Pancreas (tissue), 10 donors: ENCODE measurements at regions not wholly inside any gene's neighbourhood (a gene's known extent, or its start where the extent isn't known, plus 50 kb on each side); places are given as distances from the start of the nearest gene placed in this dataset.

Experiments
- ATAC-seq, 4 donors: fragments of 200-7000 bp; cut with Tn5 transposase; one replicate each; pipeline versions ENCODE4 v1.8.0 to v1.9.1; 2020; ENCODE audit warnings: mild to moderate bottlenecking in 4 of 4, moderate library complexity in 4 of 4
- DNase-seq, 6 donors: peaks; one replicate each; pipeline ENCODE4 v3.0.0-alpha.2; 2020
- FAIRE-seq: peaks from 2 replicates; lab custom pipeline; 2012; peaks lifted over from hg19 to GRCh38; lab: Jason Lieb, UNC
- H3K27ac ChIP-seq, 4 donors: fragments of 200-600 bp; sonication (generic); 1 replicate in 3 of 4; 2 replicates in 1 of 4; pipeline versions ENCODE4 v1.5.0 to v1.8.0; 2020
- H3K27me3 ChIP-seq, 4 donors: fragments of 200-600 bp; one replicate each; pipeline ENCODE4 v1.8.0; 2021
- H3K36me3 ChIP-seq, 3 donors: fragments of 200-600 bp; sonication (generic) in 1 of 3; one replicate each; pipeline versions ENCODE4 v1.5.0 to v1.8.0; 2020 to 2021
- H3K4me1 ChIP-seq, 3 donors: fragments of 200-600 bp; one replicate each; pipeline ENCODE4 v1.8.0; 2021
- H3K4me3 ChIP-seq, 4 donors: fragments of 200-600 bp; sonication (generic) in 2 of 4; one replicate each; pipeline versions ENCODE4 v1.5.0 to v1.8.0; 2020 to 2021
- H3K9me3 ChIP-seq, 4 donors: fragments of 200-600 bp; one replicate each; pipeline ENCODE4 v1.8.0; 2021
- CTCF ChIP-seq, 4 donors: fragments of 200-600 bp; sonication (generic) in 3 of 4; IDR thresholded peaks; one replicate each; pipeline versions ENCODE4 v1.5.0 to v1.8.0; 2021; ENCODE audit warnings: antibody characterized with exemption in 4 of 4
- WGBS, 2 donors: extraction: QIAGEN DNeasy Blood & Tissue Kit; methylation state at CpG; one replicate each; pipeline ENCODE4 v1.1.7; 2013; 5-methylcytosine and 5-hydroxymethylcytosine counted together
- intact Hi-C, 3 donors: fragments of 100-400 bp; cut with DNase I; formaldehyde crosslinking; loops; one replicate each; pipeline versions ENCODE4 v1.11.1 to v1.14.2; 2022
- donor health status: healthy with polysubstance abuse.
- donor health status: DM: no; HTN: no; CAD: no; lungs with moderate emphysema.
- donor health status: DM: no; HTN: no; CAD: no.
- donor health status: control.
- donor health status: control.
- donor health status: Bipolar disorder and iron deficiency.
- donor health status: DM: yes; HTN: yes; CAD: no.
- donor health status: DM: no; HTN: no; CAD: no.
- donor health status: DM: no; HTN: no; CAD: no.
- donor health status: DM: yes; HTN: yes; CAD: no.

DNA sequence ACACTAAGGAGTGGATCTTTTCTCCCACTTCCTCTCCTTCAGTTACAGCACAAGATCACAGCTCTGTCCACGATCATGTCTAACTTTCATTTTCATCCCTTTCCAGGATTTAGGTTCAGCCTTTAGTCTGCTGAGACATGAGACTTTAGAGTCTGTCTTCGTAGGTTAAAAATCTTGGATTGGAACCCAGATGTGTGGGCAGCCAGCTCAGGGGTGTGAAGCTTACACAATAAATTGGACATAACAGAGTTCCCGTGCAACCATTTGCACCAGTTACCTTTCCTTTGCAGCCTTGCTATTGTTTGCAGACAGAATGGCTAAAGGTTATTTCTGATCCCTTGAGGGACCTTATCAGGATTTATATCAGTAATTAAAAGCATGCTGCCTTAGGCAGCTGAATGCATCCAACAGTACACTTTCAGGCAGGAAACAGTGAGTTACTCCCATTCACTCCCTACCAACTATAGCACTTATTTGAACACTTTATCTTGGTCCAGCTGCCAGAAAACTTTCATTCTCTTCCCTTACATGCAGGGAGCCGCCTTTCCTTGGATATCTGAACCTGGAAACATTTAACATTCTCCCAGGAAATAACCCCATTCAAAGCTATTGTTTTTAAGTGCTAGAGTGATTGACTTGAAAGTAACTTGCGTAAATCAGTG, 87.3 kb downstream of the TMEM100 start:
- ATAC-seq (peak in 1 of 4 donors; percentile 22), DNase-seq (no peak), FAIRE-seq (no peak)
- H3K36me3 ChIP-seq = no peaks in the 10 kb centered on the region
- peaks cover 0 to 4% (median 0%) of the 10 kb centered on the region in 4 donors for H3K27me3 ChIP-seq
- TF ChIP-seq CTCF (IDR thresholded peaks at IDR 0.05) = no peak
- H3K4me1 ChIP-seq = no peaks in the 10 kb centered on the region
- intact Hi-C loops = no loop called here
- no peak overlapping the region for H3K4me3 ChIP-seq
- 35 to 41% methylated on average over 5 of the region's 5 CpGs for WGBS, 2 donors
- H3K9me3 ChIP-seq = no peaks in the 10 kb centered on the region
- H3K27ac ChIP-seq = no peak overlapping the region

DNA sequence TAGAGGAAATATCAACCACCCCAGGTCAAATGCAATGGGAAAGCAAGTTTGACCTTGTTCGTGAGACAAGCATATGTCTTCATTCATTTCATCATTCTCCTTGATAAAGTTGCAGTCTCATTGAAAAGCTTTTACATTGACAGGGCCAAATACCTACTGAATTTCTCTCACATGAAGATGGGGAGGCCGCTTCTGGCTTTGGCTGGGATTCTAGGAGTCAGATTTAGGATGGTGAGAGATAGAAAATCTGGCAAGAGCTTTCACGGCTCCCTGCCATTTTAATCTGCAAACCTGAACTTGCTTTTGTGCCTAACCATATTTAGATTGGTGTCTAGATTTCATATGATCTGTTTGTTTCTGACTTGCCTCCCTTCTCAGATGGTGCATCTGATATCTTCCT, 88.0 kb downstream of the TMEM100 start:
- no peak for ATAC-seq
- no peak overlapping the region for H3K4me3 ChIP-seq
- no peaks in the 10 kb centered on the region for H3K9me3 ChIP-seq
- no peaks in the 10 kb centered on the region for H3K36me3 ChIP-seq
- intact Hi-C loops = no loop called here
- no peaks in the 10 kb centered on the region for H3K4me1 ChIP-seq
- H3K27ac ChIP-seq = no peak overlapping the region
- TF ChIP-seq CTCF (IDR thresholded peaks at IDR 0.05) = no peak
- FAIRE-seq = no peak
- no peak for DNase-seq
- WGBS, 2 donors = 69 to 75% methylated on average over 3 of the region's 3 CpGs
- peaks cover 0 to 4% (median 0%) of the 10 kb centered on the region in 4 donors for H3K27me3 ChIP-seq

DNA sequence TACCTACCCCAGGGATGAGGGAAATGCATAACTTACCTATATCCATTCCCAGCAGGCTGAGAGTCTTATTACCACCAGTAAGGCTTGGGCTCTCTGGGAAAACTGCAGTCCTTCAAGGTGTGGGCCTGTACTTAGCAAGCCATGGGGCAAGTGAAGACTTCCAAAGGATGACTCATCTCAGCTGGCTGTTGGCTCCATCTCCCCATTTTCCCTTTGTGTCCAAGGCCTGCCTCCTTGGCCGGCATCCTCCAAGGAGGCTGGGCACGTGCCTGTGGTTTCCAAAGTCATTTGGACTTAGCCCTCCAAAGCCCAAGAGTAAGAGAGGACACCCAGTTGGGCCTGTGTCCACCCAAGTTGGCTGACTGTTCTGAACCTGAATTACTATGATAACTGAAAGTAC, 89.8 kb downstream of the TMEM100 start:
- H3K27ac ChIP-seq = no peak overlapping the region
- no peaks in the 10 kb centered on the region for H3K4me1 ChIP-seq
- DNase-seq (no peak), ATAC-seq (no peak), FAIRE-seq (no peak)
- H3K27me3 ChIP-seq = peaks cover 0 to 4% (median 0%) of the 10 kb centered on the region in 4 donors
- no peak overlapping the region for H3K4me3 ChIP-seq
- no peaks in the 10 kb centered on the region for H3K36me3 ChIP-seq
- WGBS, 2 donors = 68 to 89% methylated on average over 2 of the region's 2 CpGs
- intact Hi-C loops = no loop called here
- no peaks in the 10 kb centered on the region for H3K9me3 ChIP-seq
- TF ChIP-seq CTCF (IDR thresholded peaks at IDR 0.05) = no peak

DNA sequence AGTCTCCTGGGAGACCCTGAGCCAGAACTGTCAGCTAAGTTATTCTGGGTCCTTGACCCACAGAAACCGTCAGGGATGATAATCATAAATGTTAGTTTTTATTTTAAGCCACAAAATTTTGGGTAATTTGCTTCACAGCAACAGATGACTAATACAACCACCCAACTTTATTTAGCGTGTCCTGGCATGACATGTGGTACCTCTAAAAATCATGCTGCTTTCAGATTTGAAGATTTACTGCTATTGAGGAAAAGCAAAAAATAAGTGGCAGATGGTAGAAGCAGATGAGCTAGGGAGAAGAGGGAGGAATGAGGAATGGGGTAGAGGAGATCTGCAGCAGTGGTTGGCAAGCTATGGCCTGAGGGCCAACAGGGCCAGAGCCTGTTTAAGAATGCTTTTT, 90.4 kb downstream of the TMEM100 start:
- Histone ChIP-seq H3K4me3 (no peak overlapping the region), H3K9me3 (no peaks in the 10 kb centered on the region), H3K27me3 (peaks cover 0 to 4% (median 0%) of the 10 kb centered on the region in 4 donors), H3K36me3 (no peaks in the 10 kb centered on the region), H3K27ac (no peak overlapping the region), H3K4me1 (no peaks in the 10 kb centered on the region)
- ATAC-seq (no peak), DNase-seq (no peak), FAIRE-seq (no peak)
- intact Hi-C loops = no loop called here
- WGBS, 2 donors = 64 to 68% methylated on average over 2 of the region's 2 CpGs
- no peak for TF ChIP-seq CTCF (IDR thresholded peaks at IDR 0.05)

DNA sequence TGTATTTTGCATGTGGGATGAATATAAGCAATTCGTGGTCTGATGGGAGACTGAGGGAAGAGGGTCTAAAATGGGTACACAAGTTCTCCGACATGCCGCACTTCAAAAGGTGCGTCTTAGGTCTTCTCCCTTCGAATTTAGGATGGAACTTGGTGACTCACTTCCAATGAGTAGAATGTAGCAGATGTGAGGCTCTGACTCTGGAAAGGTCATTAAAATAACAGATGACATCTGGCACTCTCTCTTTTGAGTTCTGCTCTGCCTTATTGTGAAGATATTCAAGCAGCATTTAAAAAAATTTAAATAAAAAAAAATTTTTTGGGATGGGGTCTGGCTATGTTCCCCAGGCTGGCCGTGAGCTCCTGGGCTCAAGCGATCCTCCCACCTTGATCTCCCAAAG, 92.7 kb downstream of the TMEM100 start:
- Histone ChIP-seq H3K9me3 (no peaks in the 10 kb centered on the region), H3K27me3 (no peaks in the 10 kb centered on the region), H3K36me3 (no peaks in the 10 kb centered on the region), H3K27ac (no peak overlapping the region), H3K4me1 (no peaks in the 10 kb centered on the region), H3K4me3 (no peak overlapping the region)
- intact Hi-C loops = no loop called here
- no peak for TF ChIP-seq CTCF (IDR thresholded peaks at IDR 0.05)
- DNase-seq = no peak
- no peak for ATAC-seq
- no peak for FAIRE-seq
- 65 to 75% methylated on average over 7 of the region's 7 CpGs for WGBS, 2 donors
